ENCODE measurements at regions not wholly inside any gene's neighbourhood (a gene's known extent, or its start where the extent isn't known, plus 50 kb on each side); places are given as distances from the start of the nearest gene placed in this dataset.
"Not testable (repeated sequence)": the region's sequence is repeated elsewhere in the genome, so short reads cannot be mapped to it uniquely, and the experiment has no call there.

DNA sequence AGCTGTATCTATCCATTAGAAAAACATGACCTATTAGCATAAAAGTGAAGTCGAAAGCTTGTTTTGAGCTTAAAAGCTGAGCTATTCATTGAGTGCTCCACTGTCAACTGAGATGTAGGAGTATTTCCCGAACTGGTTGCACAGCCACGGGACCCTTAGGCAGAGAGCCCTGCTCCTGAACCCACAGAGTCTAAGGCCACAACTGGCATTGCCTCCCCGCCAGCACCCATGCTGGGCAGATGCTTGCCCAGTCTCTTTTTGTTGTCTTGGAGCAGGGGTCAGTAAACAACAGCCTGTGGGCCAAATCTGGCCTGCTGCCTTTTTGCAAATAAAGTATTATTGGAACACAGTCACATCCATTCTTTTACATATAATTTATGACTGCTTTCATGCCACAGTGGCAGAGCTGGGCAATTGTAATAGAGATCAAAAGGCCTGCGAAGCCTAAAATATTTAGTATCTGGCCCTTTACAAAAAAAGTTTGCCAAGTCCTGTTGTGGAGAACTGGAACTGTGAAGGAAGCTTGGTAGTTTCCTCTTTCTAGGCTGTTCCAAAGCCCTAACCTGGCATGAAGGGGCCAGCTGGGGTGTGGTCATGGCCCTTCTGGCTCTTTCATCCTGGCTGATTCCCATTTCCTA, 58.4 kb upstream of the WAPL start:
- DNase-seq, result no peak

DNA sequence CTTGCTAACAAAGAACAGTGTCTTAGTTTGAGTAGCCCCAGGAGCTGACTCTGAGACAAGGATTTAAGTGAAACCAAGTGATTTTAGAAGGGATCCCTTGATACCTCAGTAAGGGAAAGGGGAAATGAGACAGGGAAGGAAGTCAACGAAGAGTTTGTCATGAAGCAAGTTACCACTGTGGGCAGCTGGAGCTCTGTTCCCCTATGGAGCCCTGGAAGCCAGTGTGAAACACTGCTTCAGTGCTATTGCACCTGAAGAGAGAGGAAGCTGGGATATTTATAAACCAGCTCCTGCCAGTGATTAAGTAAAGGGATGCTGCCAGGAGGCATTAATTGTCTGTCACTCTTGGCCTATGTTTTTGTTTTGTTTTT, 58.9 kb upstream of the WAPL start:
- no peak for DNase-seq

DNA sequence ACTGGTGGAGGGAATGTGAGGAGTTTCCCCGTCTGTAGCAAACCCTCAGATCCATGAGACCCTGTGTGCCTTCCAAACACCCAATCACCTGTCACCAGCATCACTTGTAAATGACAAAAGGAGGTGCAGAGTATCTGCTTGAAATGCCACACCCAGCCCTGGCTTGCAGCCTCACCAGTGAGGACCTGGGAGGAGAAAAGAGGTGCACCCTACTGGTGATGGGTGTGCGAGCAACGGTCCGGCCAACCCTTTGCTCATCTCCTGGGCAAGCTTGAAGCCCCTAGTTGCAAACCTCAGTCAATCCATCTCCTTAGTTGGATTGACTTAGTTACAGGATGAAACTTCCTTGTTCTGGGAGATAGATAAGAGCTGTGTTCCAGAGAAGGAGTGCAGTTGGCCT, 62.4 kb upstream of the WAPL start:
- DNase-seq, result no peak

DNA sequence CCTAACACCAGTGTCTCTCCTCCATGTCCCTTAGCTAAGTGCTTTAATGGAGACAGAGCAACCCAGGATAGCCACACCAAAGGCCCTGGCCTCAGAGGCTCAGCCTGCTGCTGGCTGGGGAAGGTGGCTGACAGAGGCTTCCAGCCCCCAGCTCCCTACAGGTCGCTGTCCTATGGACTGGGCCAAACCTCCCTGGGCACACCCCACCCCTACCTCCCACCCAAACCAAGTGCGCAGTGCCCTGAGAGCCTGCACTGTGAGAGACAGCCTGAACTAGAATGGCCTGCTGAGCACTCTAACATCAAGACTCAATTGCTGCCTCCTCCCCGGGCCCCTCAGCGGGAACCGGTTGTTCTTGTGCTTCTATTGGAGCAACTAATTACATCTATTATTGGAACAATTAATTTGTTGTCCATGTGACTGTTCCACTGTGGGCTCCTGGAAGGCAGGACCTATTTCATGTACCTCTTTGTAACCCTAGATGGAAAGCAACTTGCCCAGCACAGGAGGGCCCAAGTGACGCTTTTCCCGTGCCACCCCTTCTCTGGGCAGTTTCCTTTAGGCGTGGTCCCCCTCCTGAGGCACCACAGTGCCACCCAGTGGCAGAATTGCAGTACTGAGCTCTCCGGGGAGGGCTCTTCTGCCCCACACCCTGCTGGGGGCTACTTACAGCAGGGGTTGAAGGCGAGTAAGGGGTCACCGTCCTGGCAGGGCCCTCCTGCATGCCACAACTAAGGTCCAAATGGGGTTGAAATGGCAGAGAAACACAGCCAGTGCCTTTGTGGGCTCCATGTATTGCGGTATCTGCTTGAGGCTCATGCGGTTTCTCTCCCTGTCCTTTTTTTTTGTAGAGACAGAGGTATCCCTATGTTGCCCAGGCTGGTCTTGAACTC, 63.7 kb upstream of the WAPL start:
- peak; percentile 52 for DNase-seq

DNA sequence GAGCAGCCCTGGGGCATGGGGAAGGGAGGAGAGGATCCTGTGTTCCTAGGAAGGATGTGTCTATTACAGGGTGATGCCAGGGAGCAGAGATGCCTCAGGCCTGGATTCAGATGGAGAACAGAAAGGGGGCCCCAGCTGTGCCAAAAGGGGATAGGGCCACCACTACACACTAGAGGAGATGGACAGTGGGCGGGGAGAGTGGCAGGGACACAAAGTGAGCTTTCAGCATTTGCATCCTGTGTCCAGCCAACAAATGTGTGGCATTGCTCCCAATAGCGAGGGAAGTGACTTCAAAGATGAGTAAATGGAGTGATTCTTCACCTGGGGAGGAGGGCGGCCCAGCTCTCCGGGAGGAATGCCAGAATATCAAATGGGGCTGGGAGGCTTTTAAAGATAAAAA, 64.9 kb upstream of the WAPL start:
- no peak for DNase-seq

DNA sequence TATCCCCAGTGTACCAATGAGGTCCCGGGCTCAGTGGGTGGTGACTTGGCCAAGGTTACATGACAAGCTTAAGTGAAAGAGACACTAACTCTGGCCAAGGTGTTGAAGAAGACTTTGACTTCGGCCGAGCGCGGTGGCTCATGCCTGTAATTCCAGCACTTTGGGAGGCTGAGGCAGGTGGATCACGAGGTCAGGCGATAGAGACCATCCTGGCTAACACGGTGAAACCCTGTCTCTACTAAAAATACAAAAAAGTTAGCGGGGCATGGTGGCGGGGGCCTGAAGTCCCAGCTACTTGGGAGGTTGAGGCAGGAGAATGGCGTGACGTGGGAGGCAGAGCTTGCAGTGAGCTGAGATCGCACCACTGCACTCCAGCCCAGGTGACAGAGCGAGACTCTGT, 65.6 kb upstream of the OPN4 start:
- not testable (repeated sequence) for DNase-seq

DNA sequence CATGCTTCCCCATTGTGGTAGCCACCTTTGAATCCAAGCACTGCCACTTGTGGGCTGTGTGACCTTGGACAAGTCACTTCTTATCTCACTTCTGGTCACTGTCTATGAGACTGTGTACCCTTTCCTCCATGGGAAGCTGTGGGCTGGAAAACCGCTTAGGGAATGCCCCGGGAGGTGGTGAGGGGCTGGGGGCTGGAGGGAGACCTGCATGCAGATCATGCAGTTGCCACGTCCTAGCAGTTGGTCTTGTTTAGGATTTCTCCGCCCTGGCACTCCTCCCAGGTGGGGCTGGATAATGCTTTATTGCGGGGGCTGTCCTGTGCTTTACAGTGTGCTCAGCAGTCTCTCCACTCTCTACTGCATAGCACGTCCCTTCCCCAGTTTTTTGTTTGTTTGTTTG, 62.9 kb upstream of the OPN4 start:
- no peak for DNase-seq

DNA sequence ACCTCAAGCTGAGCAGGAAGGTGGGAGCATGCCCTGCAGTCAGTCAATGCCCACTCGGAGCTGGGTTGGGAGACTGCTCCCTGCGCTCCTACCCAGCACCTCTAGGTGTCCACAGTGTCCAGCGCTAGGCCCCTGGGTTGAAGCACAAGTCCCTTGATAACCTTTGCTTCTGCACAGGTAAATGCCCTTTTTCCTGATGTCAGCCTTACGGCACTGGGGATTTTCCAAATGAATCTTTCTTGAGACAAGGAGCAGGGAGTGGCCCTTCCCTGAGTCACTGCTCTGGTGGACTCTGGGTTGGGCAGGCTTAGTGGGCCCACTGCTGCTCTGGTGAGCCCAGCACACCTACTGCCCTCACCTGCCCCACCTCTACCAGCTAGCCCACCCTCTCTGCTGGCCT, 61.9 kb upstream of the OPN4 start:
- DNase-seq, result no peak

DNA sequence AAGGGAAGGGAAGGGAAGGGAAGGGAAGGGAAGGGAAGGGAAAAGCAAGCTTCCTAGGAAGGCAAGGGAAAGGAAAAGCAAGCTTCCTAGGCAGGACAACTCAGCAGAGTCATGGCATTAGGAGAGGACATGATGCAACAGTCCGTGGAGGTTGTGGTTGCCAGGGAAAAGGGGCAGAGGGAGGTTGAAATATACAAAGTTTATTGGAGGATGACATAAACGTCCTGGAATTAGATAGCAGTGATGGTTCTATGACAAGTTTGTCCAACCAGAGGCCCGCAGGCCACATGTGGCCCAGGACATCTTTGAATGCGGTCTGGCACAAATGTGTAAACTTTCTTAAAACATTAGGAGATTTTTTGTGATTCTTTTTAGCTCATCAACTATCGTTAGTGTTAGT, 59.8 kb upstream of the OPN4 start:
- no peak for DNase-seq

DNA sequence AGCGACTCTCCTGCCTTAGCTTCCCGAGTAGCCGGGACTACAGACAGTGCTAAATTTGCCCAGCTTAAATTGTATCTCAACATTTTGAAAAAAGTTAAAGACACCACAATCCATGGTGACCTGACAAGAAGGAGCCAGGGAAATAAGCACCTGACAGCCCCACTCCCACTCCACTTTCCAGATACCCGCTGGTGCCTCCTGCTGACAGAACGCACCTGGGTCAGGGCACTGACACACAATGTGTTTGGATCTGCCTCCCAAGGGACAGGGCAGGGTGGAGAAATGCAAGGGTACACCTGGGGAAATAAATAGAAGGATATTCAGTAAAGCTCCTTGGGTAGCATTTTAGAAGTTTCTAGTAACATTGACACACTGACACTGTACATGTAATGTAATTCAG, 58.9 kb upstream of the OPN4 start:
- no peak for DNase-seq

DNA sequence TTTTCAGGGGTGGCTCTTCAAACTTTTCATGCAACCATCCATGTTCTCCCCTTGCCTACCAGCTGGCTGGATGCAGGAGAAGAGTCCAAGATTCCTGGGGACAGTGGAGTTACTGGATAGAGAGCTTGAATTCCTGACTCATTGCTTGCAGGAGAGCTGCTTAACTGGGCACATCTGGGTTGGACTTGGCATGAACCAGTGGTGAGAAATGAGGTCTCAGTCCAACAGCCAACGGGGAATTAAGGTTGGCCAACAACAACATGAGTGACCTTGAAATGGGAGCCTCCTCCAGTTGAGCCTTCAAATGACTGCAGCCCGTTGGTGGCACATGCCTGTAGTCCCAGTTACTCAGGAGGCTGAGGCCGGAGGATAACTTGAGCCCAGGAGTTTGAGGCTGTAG, 58.1 kb upstream of the OPN4 start:
- no peak for DNase-seq

DNA sequence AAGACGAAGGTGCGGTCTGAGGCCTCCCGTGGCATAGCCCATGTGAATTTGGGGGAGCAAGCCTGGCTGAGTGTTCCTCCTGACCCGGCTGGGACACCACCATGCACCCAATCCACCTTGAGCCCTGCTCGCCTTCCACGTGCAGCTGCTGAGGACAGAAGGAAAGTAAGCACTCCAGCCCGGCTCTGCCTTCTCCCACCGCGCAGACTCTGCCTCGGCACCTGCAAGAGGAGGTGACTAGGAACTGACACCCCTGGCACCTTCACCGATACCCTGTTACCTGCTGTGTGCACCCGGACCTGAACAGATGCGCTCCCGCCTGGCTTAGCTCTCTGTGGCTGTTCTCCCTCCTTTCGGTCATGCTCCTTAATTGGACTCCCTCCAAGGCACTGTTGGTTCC, 57.0 kb upstream of the OPN4 start:
- no peak for DNase-seq

DNA sequence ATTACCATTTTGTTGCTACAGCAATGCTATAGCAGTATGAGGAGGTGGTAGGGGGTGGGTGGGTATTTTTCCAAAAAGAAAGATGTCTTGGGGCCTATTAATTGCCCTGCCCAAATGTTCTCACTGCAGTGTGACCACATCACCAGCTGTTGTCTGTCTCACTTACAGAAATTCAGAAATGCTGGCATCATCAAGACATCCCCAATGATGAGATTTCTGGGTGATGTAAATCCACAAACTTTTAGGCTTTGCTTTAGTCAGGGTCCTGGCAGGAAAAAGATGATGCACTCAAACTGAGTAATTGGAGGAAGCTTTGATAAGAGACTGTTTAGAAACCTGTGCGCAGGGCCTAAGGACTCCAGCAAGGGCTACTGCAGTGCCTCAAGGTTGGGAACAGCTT, 56.2 kb upstream of the OPN4 start:
- no peak for DNase-seq

DNA sequence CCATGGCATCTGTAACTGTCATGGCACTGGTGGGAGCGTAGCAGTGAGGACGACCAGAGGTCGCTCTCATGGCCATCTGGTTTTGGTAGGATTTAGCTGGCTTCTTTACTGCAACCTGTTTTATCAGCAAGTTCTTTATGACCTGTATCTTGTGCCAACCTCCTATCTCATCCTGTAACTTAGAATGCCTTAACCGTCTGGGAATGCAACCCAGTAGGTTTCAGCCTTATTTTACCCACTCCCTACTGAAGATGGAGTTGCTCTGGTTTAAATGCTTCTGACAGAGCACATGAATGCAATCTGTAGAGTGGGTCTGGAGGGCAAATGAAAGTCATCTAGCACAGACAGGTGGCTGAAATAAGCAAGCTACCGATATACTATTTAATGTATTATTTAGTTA, 55.3 kb upstream of the OPN4 start:
- DNase-seq, result no peak

DNA sequence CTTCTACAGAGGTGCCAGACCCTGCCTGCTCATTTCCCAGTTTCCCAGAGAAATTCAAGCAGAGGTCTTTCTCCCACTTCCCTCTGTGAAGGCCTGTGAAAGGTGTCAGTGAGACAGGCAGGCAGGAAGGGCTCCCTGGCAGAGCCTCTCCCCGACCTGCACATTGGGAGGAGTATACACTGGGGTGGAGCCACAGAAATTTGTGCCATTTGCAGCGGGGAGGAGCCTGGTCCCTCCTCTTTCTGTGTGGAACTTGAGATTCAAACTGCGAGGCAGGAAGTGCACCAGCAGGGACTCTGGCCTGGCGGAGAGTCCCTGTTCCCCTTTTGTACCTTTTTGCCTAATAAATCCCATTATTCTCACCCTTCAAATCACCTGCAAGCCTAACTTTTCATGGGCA, 54.6 kb upstream of the OPN4 start:
- peak; percentile 8 for DNase-seq

DNA sequence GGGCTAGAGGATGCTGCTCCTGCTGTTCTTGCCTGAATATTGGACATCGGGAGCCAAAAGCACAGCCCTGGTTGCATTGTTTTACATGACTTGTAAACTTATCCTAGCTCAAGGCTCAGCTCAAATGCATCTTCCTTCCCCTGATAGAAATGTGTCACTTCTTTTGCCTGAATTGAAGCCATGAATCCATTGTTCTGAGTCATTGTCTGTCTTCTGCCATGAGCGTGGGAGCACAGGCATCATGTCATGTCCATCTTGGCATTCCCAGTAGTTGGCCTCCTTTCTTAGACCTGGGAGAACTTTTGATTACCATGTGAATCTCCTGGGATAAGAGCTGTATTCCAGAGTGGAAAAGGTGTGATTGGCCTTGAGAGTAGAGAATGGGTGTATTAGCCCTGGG, 54.1 kb upstream of the OPN4 start:
- no peak for DNase-seq

DNA sequence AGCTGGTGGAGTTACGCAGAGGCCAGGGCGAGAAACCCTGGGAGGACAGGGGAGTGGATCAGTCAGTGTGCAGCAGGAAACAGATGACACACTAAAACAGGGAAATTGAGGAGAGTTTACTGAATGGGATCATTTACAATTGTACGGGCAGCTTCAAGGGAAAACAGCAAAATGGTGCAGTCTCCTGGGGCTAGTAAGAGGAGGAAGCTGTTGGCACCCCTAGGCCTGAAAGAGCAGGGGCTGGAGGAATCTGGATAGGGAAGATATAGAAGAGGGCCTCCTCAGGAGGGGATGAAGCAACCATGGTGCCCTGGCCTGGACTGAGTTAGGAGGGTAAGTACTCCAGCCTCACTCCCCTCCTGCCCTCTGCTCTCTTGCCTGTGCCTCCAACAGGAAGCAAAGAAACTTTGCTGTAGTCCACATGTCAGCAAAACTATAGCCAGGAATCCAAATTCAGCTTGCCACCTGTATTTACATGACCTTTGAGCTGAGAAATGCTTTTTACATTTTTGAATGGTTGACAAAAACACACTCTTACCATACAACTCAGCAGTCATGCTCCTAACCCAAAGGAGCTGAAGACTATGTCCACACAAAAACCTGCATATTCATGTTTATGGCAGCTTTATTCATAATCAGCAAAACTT, 52.3 kb upstream of the OPN4 start:
- DNase-seq, result no peak

DNA sequence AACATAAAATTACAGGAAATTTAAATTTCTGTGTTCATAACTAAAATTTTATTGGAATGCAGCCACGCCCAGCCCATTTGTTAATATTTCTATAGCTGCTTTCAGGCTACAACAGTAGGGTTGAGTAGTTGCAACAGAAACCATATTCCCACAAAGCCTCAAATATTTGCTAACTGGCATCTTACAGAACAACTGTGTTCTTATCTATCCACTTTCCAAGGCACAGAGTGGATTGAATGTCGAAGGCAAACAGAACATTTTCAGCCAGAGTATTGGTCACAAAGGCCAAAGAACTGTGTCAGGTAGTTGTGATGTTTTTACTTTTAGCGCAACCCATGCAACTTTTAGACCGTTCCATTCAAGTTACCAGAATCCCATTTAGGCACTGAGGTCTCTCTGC, 51.1 kb upstream of the OPN4 start:
- no peak for DNase-seq
